Gastrocnemius medialis (tissue), 4 donors: ENCODE measurements at regions not wholly inside any gene's neighbourhood (a gene's known extent, or its start where the extent isn't known, plus 50 kb on each side); places are given as distances from the start of the nearest gene placed in this dataset.

ENCODE experiments used
- POLR2A ChIP-seq, 2 donors: fragments of 450-650 bp; IDR thresholded peaks; one replicate each; pipeline ENCODE4 v1.6.1; 2017; ENCODE audit warnings: antibody characterized with exemption in 2 of 2, mild to moderate bottlenecking in 2 of 2, moderate library complexity in 2 of 2
- TF ChIP-seq, protein P1 (sequence below), 5 experiments: fragments of 450-650 bp in 3 of 5; fragments of 200-600 bp in 2 of 5; sonication (generic) in 2 of 5; IDR thresholded peaks in 4 of 5; conservative IDR thresholded peaks in 1 of 5; 1 replicate in 4 of 5; 2 replicates in 1 of 5; pipeline ENCODE4 v1.5.1; 2016 to 2019; ENCODE audit warnings: antibody characterized with exemption in 5 of 5, mild to moderate bottlenecking in 3 of 5, moderate library complexity in 3 of 5

DNA sequence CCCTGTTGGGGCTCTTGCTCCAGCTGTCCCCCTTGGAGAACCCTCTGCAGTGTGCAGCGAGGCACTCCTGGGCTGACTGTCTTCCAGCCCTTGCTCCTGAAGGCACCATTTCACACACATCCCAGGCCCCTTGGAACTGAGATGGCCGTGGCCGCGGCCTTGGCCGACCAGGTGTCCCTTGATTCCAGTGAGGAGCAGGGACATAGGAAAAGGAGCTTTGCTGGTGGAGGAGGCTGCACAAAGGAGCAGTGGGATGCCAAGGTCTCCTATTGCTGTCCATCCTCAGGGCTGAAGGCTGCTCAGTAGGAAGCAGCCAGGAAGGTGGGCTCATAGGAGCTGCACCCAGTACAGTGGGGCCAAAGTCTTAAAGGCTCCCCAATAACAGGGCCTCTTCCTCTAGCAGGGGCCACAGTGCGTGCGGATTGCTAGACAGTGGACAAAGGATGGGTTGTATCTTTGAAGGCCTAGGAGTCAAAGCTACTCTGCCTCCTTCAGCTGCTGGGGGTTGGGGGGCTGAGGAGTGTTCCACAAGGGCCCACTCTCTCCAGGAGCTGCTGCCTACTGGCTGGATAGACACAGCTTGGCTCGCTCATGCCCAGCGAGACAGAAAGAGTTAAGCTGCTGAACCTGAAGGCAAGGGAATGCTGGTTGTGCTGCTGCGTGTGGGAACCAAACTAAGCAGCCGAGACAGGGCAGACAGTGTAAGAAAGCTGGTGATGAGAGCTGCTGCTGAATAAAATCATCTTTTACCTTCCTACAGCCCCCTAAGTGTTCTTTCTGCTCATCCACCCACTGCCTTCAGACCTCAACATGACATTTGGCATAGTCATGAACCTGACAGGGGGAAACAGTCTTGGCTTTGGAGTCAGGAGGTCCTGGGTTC, 891.9 kb upstream of the ZNF722 start:
- TF ChIP-seq, protein P1, sequence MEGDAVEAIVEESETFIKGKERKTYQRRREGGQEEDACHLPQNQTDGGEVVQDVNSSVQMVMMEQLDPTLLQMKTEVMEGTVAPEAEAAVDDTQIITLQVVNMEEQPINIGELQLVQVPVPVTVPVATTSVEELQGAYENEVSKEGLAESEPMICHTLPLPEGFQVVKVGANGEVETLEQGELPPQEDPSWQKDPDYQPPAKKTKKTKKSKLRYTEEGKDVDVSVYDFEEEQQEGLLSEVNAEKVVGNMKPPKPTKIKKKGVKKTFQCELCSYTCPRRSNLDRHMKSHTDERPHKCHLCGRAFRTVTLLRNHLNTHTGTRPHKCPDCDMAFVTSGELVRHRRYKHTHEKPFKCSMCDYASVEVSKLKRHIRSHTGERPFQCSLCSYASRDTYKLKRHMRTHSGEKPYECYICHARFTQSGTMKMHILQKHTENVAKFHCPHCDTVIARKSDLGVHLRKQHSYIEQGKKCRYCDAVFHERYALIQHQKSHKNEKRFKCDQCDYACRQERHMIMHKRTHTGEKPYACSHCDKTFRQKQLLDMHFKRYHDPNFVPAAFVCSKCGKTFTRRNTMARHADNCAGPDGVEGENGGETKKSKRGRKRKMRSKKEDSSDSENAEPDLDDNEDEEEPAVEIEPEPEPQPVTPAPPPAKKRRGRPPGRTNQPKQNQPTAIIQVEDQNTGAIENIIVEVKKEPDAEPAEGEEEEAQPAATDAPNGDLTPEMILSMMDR (IDR thresholded peaks at IDR 0.05 in 4 of 5, conservative IDR thresholded peaks at IDR 0.05 in 1 of 5), result no peak
- no peak for TF ChIP-seq POLR2A (IDR thresholded peaks at IDR 0.05)
